ENCODE measurements at regions not wholly inside any gene's neighbourhood (a gene's known extent, or its start where the extent isn't known, plus 50 kb on each side); places are given as distances from the start of the nearest gene placed in this dataset.

GRCh38 chr6:140923048-140923447 lies 1209.7 kb upstream of the GJE1 start:
- Histone ChIP-seq H3K36me3 (no peaks in the 10 kb centered on the region), H3K4me1 (no peaks in the 10 kb centered on the region), H3K27ac (no peak overlapping the region), H3K4me3 (no peak overlapping the region), H3K27me3 (no peaks in the 10 kb centered on the region), H3K9me3 (replicated peaks) (no peaks in the 10 kb centered on the region)
- peak in 1 of 2 experiments; percentile 19 for DNase-seq

- peak; percentile 30 to 65 for DNase-seq
- H3K27ac ChIP-seq, result no peak overlapping the region
Measured at GRCh38 chr6:140921366-140922226, 1211.1 kb upstream of the GJE1 start.

GRCh38 chr6:140917911-140918310 lies 1214.8 kb upstream of the GJE1 start:
- no peak for DNase-seq
- no peaks in the 10 kb centered on the region for H3K36me3 ChIP-seq
- H3K27ac ChIP-seq, result no peak overlapping the region
- peaks cover 3% of the 10 kb centered on the region; the same call in 1 of the 2 replicates for H3K9me3 ChIP-seq (replicated peaks)
- H3K4me3 ChIP-seq, result no peak overlapping the region
- H3K4me1 ChIP-seq, result peaks cover 15% of the 10 kb centered on the region
- no peaks in the 10 kb centered on the region for H3K27me3 ChIP-seq

More at GRCh38 chr6:140921366-140922226, 1211.1 kb upstream of the GJE1 start:
- H3K27me3 ChIP-seq, result no peaks in the 10 kb centered on the region
- H3K4me3 ChIP-seq, result no peak overlapping the region
- H3K9me3 ChIP-seq (replicated peaks), result peaks cover 3% of the 10 kb centered on the region; the same call in 1 of the 2 replicates
- H3K36me3 ChIP-seq, result no peaks in the 10 kb centered on the region
- H3K4me1 ChIP-seq, result no peaks in the 10 kb centered on the region

GRCh38 chr6:140915551-140915950 lies 1217.2 kb upstream of the GJE1 start:
- H3K4me1 ChIP-seq, result peaks cover 15% of the 10 kb centered on the region
- DNase-seq, result no peak
- no peaks in the 10 kb centered on the region for H3K27me3 ChIP-seq
- no peaks in the 10 kb centered on the region for H3K36me3 ChIP-seq
- H3K27ac ChIP-seq, result peak overlapping the region; percentile 49
- peaks cover 3% of the 10 kb centered on the region; the same call in 1 of the 2 replicates for H3K9me3 ChIP-seq (replicated peaks)
- H3K4me3 ChIP-seq, result no peak overlapping the region

GRCh38 chr6:140915103-140915502 lies 1217.6 kb upstream of the GJE1 start:
- Histone ChIP-seq H3K27me3 (no peaks in the 10 kb centered on the region), H3K27ac (peak overlapping the region; percentile 49), H3K4me1 (peaks cover 15% of the 10 kb centered on the region), H3K9me3 (replicated peaks) (peaks cover 3% of the 10 kb centered on the region; the same call in 1 of the 2 replicates), H3K36me3 (no peaks in the 10 kb centered on the region), H3K4me3 (no peak overlapping the region)
- DNase-seq, result peak; percentile 47 to 76

GRCh38 chr6:140912686-140913085 lies 1220.0 kb upstream of the GJE1 start:
- DNase-seq, result no peak
- Histone ChIP-seq H3K4me1 (peaks cover 15% of the 10 kb centered on the region), H3K27me3 (no peaks in the 10 kb centered on the region), H3K36me3 (no peaks in the 10 kb centered on the region), H3K9me3 (replicated peaks) (peaks cover 2% of the 10 kb centered on the region; the same call in 1 of the 2 replicates), H3K4me3 (no peak overlapping the region), H3K27ac (no peak overlapping the region)

- no peaks in the 10 kb centered on the region for H3K36me3 ChIP-seq
- no peak overlapping the region for H3K4me3 ChIP-seq
- no peaks in the 10 kb centered on the region; the same call in 1 of the 2 replicates for H3K4me1 ChIP-seq
- no peak for DNase-seq
- no peaks in the 10 kb centered on the region for H3K9me3 ChIP-seq (replicated peaks)
- no peak overlapping the region for H3K27ac ChIP-seq
- H3K27me3 ChIP-seq, result no peaks in the 10 kb centered on the region
Measured at GRCh38 chr6:140909625-140910024, 1223.1 kb upstream of the GJE1 start.

- no peak overlapping the region for H3K4me3 ChIP-seq
- H3K36me3 ChIP-seq, result no peaks in the 10 kb centered on the region
- no peaks in the 10 kb centered on the region for H3K9me3 ChIP-seq (replicated peaks)
- no peak overlapping the region for H3K27ac ChIP-seq
- H3K27me3 ChIP-seq, result no peaks in the 10 kb centered on the region
- no peaks in the 10 kb centered on the region for H3K4me1 ChIP-seq
- no peak for DNase-seq
Measured at GRCh38 chr6:140909156-140909555, 1223.6 kb upstream of the GJE1 start.

- DNase-seq, result no peak
- no peaks in the 10 kb centered on the region for H3K36me3 ChIP-seq
- no peak overlapping the region for H3K4me3 ChIP-seq
- no peaks in the 10 kb centered on the region for H3K9me3 ChIP-seq (replicated peaks)
- no peak overlapping the region for H3K27ac ChIP-seq
- H3K4me1 ChIP-seq, result no peaks in the 10 kb centered on the region
- H3K27me3 ChIP-seq, result no peaks in the 10 kb centered on the region
Measured at GRCh38 chr6:140908505-140908904, 1224.2 kb upstream of the GJE1 start.

GRCh38 chr6:140907235-140907634 lies 1225.5 kb upstream of the GJE1 start:
- H3K4me1 ChIP-seq, result no peaks in the 10 kb centered on the region
- H3K4me3 ChIP-seq, result no peak overlapping the region
- DNase-seq, result no peak
- H3K27me3 ChIP-seq, result no peaks in the 10 kb centered on the region
- no peak overlapping the region for H3K27ac ChIP-seq
- H3K9me3 ChIP-seq (replicated peaks), result no peaks in the 10 kb centered on the region
- no peaks in the 10 kb centered on the region for H3K36me3 ChIP-seq

- Histone ChIP-seq H3K27me3 (no peaks in the 10 kb centered on the region), H3K36me3 (no peaks in the 10 kb centered on the region), H3K4me1 (no peaks in the 10 kb centered on the region), H3K9me3 (replicated peaks) (no peaks in the 10 kb centered on the region), H3K4me3 (no peak overlapping the region), H3K27ac (no peak overlapping the region)
- no peak for DNase-seq
Measured at GRCh38 chr6:140905724-140906123, 1227.0 kb upstream of the GJE1 start.

GRCh38 chr6:140905050-140905449 lies 1227.7 kb upstream of the GJE1 start:
- DNase-seq, result no peak
- Histone ChIP-seq H3K4me1 (no peaks in the 10 kb centered on the region), H3K36me3 (no peaks in the 10 kb centered on the region), H3K27me3 (no peaks in the 10 kb centered on the region), H3K9me3 (replicated peaks) (no peaks in the 10 kb centered on the region), H3K4me3 (no peak overlapping the region), H3K27ac (no peak overlapping the region)

- Histone ChIP-seq H3K27ac (peak overlapping the region; percentile 83), H3K4me3 (peak overlapping the region; percentile 84), H3K27me3 (no peaks in the 10 kb centered on the region), H3K9me3 (replicated peaks) (no peaks in the 10 kb centered on the region), H3K36me3 (peaks cover 28% of the 10 kb centered on the region), H3K4me1 (peaks cover 3% of the 10 kb centered on the region; the same call in 1 of the 2 replicates)
- peak; percentile 90 to 91 for DNase-seq
Measured at GRCh38 chr6:140897804-140898573, 1234.7 kb upstream of the GJE1 start.

GRCh38 chr6:140897349-140897748 lies 1235.4 kb upstream of the GJE1 start:
- peaks cover 3% of the 10 kb centered on the region; the same call in 1 of the 2 replicates for H3K4me1 ChIP-seq
- H3K4me3 ChIP-seq, result peak overlapping the region; percentile 84
- H3K9me3 ChIP-seq (replicated peaks), result no peaks in the 10 kb centered on the region
- H3K36me3 ChIP-seq, result peaks cover 34% of the 10 kb centered on the region
- DNase-seq, result peak; percentile 74 to 76
- peak overlapping the region; percentile 83 for H3K27ac ChIP-seq
- H3K27me3 ChIP-seq, result no peaks in the 10 kb centered on the region

- Histone ChIP-seq H3K27ac (no peak overlapping the region), H3K9me3 (replicated peaks) (no peaks in the 10 kb centered on the region)
- DNase-seq, result no peak
Measured at GRCh38 chr6:140893432-140893831, 1239.3 kb upstream of the GJE1 start.

More at GRCh38 chr6:140893432-140893831, 1239.3 kb upstream of the GJE1 start:
- Histone ChIP-seq H3K4me1 (no peaks in the 10 kb centered on the region), H3K27me3 (no peaks in the 10 kb centered on the region), H3K4me3 (no peak overlapping the region), H3K36me3 (peaks cover 50% of the 10 kb centered on the region)

Data from SJCRH30 (cell line).